ENCODE measurements at regions not wholly inside any gene's neighbourhood (a gene's known extent, or its start where the extent isn't known, plus 50 kb on each side); places are given as distances from the start of the nearest gene placed in this dataset.

- Histone ChIP-seq H3K36me3 (ENCODE audit: low read depth) (no peaks in the 10 kb centered on the region), H3K4me1 (ENCODE audit: low read depth) (no peaks in the 10 kb centered on the region), H3K9me3 (no peaks in the 10 kb centered on the region), H3K4me3 (no peak overlapping the region)
- intact Hi-C loops (cut with DNase I, micrococcal nuclease): no loop called here
- TF ChIP-seq CTCF (IDR thresholded peaks at IDR 0.05): no peak
- no peak for DNase-seq
- peak; percentile 15 for ATAC-seq
These were observed 232.3 kb upstream of the TRPM3 start for GRCh38 chr9:71353720-71354119.

GRCh38 chr9:71352837-71353236 is 231.4 kb upstream of the TRPM3 start:
- no peak for TF ChIP-seq CTCF (IDR thresholded peaks at IDR 0.05)
- H3K9me3 ChIP-seq: no peaks in the 10 kb centered on the region
- no peaks in the 10 kb centered on the region for H3K4me1 ChIP-seq (ENCODE audit: low read depth)
- H3K36me3 ChIP-seq (ENCODE audit: low read depth): no peaks in the 10 kb centered on the region
- no peak overlapping the region for H3K4me3 ChIP-seq
- DNase-seq: peak in 1 of 3 donors; percentile 7
- no peak for ATAC-seq
- intact Hi-C loops (cut with DNase I, micrococcal nuclease): no loop called here

DNA sequence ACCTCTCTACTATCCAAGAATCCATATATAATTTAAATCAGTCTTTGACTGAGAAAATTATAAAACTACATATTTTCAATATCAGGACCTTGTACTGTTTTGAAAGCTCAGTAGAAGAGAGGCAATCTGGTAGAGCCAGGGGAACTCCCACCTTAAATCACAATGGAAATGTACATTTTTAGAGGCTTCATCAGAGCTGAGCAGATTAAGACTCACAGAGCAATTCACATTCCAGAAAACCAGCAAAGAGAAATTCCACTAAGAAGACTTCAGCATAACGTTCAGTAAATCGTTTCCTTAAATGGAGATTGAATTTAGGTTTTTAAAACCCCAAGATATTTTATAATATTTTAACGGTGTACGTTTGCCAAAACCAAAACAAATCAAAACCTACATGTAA is 227.8 kb upstream of the TRPM3 start:
- Histone ChIP-seq H3K9me3 (no peaks in the 10 kb centered on the region), H3K4me3 (no peak overlapping the region), H3K4me1 (ENCODE audit: low read depth) (no peaks in the 10 kb centered on the region), H3K36me3 (ENCODE audit: low read depth) (no peaks in the 10 kb centered on the region)
- ATAC-seq (no peak), DNase-seq (no peak)
- TF ChIP-seq CTCF (IDR thresholded peaks at IDR 0.05): no peak
- intact Hi-C loops (cut with DNase I, micrococcal nuclease): no loop called here

GRCh38 chr9:71333321-71333720 is 211.9 kb upstream of the TRPM3 start:
- no peak for DNase-seq
- Histone ChIP-seq H3K4me1 (ENCODE audit: low read depth) (no peaks in the 10 kb centered on the region), H3K9me3 (no peaks in the 10 kb centered on the region), H3K4me3 (no peak overlapping the region), H3K36me3 (ENCODE audit: low read depth) (no peaks in the 10 kb centered on the region)
- ATAC-seq: no peak
- intact Hi-C loops (cut with DNase I, micrococcal nuclease): no loop called here
- TF ChIP-seq CTCF (IDR thresholded peaks at IDR 0.05): no peak

- DNase-seq: no peak
- no peak for ATAC-seq
- H3K9me3 ChIP-seq: no peaks in the 10 kb centered on the region
- no peaks in the 10 kb centered on the region for H3K36me3 ChIP-seq (ENCODE audit: low read depth)
- no peaks in the 10 kb centered on the region for H3K4me1 ChIP-seq (ENCODE audit: low read depth)
- TF ChIP-seq CTCF (IDR thresholded peaks at IDR 0.05): no peak
- H3K4me3 ChIP-seq: no peak overlapping the region
- intact Hi-C loops (cut with DNase I, micrococcal nuclease): no loop called here
These were observed 210.2 kb upstream of the TRPM3 start for GRCh38 chr9:71331603-71332002.

- intact Hi-C loops (cut with DNase I, micrococcal nuclease): loop anchor here in 1 of 2 donors (2.0 kb wide), 1 partner anchor 39 kb away; no protein-coding TSS in a partner anchor
- no peaks in the 10 kb centered on the region for H3K9me3 ChIP-seq
- no peak for ATAC-seq
- H3K36me3 ChIP-seq (ENCODE audit: low read depth): no peaks in the 10 kb centered on the region
- no peak overlapping the region for H3K4me3 ChIP-seq
- H3K4me1 ChIP-seq (ENCODE audit: low read depth): no peaks in the 10 kb centered on the region
- DNase-seq: no peak
- no peak for TF ChIP-seq CTCF (IDR thresholded peaks at IDR 0.05)
These were observed 208.5 kb upstream of the TRPM3 start for GRCh38 chr9:71329873-71330272.

Data from mucosa of descending colon (tissue), 3 donors.